Stimulated activated effector memory CD8-positive, alpha-beta T cell treated with anti-CD3 and anti-CD28 coated beads, Interleukin-12 subunit alpha, Interleukin-12 subunit beta, amount 100 ng/mL, for 72 hours (primary cell): ENCODE measurements at regions not wholly inside any gene's neighbourhood (a gene's known extent, or its start where the extent isn't known, plus 50 kb on each side); places are given as distances from the start of the nearest gene placed in this dataset.
"Not testable (repeated sequence)": the region's sequence is repeated elsewhere in the genome, so short reads cannot be mapped to it uniquely, and the experiment has no call there.

Experiments
- ATAC-seq: fragments of 150-1000 bp; cut with Tn5 transposase; 2 replicates; pipeline ENCODE4 v1.10.0; 2021
- DNase-seq, 2 donors: peaks; one replicate each; pipeline ENCODE4 v3.0.0; 2021 to 2022; ENCODE audit warnings: low spot score in 2 of 2
- H3K27ac Mint-ChIP-seq: one replicate; pipeline ENCODE4 v1.8.0; 2022; ENCODE audit warnings: mild to moderate bottlenecking, mixed read lengths
- H3K36me3 Mint-ChIP-seq: one replicate; pipeline ENCODE4 v1.8.0; 2022; ENCODE audit warnings: mild to moderate bottlenecking, mixed read lengths
- H3K4me1 Mint-ChIP-seq: one replicate; pipeline ENCODE4 v1.8.0; 2022; ENCODE audit warnings: mixed read lengths
- H3K4me3 Mint-ChIP-seq: one replicate; pipeline ENCODE4 v1.8.0; 2022; ENCODE audit warnings: mild to moderate bottlenecking, mixed read lengths
- H3K9me3 Mint-ChIP-seq: one replicate; pipeline ENCODE4 v1.8.0; 2022; ENCODE audit warnings: mixed read lengths

DNA sequence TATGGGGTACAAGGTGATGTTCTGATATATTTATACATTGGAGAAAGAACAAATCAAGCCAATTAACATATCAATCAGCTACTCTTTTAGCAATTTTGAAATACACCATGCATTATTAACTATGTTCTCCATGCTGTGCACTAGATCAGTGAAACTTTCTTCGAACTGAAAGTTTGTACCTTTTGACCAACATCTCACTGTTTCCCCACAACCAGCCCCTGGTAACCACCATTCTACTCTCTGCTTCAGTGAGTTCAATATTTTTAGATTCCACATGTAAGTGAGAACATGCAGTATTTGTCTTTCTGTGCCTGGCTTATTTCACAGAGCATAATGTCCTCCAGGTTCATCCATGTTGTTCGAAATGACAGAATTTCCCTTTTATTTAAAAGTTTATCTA lies 246.1 kb upstream of the VCX start:
- Mint-ChIP-seq H3K9me3 (no peaks in the 10 kb centered on the region), H3K4me1 (no peaks in the 10 kb centered on the region), H3K27ac (no peak overlapping the region), H3K4me3 (no peak overlapping the region), H3K36me3 (no peaks in the 10 kb centered on the region)
- ATAC-seq = no peak
- no peak for DNase-seq

GRCh38 chrX:7593370-7593769 lies 249.6 kb upstream of the VCX start:
- not testable (repeated sequence) for H3K9me3 Mint-ChIP-seq, H3K4me3 Mint-ChIP-seq, DNase-seq, ATAC-seq, H3K4me1 Mint-ChIP-seq, H3K36me3 Mint-ChIP-seq, H3K27ac Mint-ChIP-seq

DNA sequence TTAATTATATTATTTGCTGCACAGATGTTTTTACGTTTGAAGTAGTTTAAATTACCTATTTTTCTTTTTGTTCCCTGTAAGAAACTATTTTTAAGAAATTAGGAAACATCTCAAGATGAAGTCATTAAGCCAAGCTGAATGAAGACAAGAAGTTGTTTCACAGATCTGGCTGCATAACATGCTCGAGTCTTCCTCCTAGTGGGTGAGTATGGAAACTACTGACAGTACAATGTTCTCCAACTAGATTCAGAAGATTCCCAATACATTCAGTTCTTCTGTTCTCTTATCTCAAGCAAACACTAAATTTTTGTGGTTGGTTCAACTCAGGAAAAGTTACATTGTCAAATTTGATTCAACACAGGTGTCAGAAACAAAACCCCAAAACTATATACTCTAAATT lies 256.8 kb upstream of the VCX start:
- no peak for ATAC-seq
- Mint-ChIP-seq H3K27ac (no peak overlapping the region), H3K4me1 (no peaks in the 10 kb centered on the region), H3K9me3 (no peaks in the 10 kb centered on the region), H3K36me3 (no peaks in the 10 kb centered on the region), H3K4me3 (no peak overlapping the region)
- DNase-seq = no peak

- H3K36me3 Mint-ChIP-seq = no peaks in the 10 kb centered on the region
- no peak overlapping the region for H3K27ac Mint-ChIP-seq
- no peak for DNase-seq
- H3K4me1 Mint-ChIP-seq = no peaks in the 10 kb centered on the region
- no peak for ATAC-seq
- H3K4me3 Mint-ChIP-seq = no peak overlapping the region
- H3K9me3 Mint-ChIP-seq = peaks cover 7% of the 10 kb centered on the region
Measured at GRCh38 chrX:7582191-7582590, 260.8 kb upstream of the VCX start.

DNA sequence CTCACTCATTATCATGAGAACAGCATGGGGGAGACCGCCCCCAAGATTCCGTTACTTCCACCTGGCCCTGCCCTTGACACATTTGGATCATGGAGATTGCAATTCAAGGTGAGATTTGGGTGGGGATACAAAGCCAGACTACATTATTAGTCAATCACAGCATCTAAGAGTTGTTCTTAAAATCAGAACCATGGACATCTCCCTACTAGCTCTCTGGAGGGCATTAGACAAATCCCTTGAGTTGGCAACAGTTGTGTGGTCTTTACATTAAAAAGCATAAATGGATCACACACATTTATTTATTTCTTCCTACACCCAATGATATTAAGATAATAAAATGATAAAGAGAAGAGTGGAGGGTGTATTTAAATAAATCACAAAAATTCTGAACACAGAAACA lies 262.8 kb upstream of the VCX start:
- ATAC-seq = no peak
- H3K36me3 Mint-ChIP-seq = no peaks in the 10 kb centered on the region

GRCh38 chrX:7574325-7574724 lies 268.6 kb upstream of the VCX start:
- ATAC-seq = no peak
- Mint-ChIP-seq H3K4me1 (no peaks in the 10 kb centered on the region), H3K27ac (no peak overlapping the region), H3K4me3 (no peak overlapping the region), H3K36me3 (no peaks in the 10 kb centered on the region), H3K9me3 (peaks cover 3% of the 10 kb centered on the region)
- no peak for DNase-seq

More for the DNA sequence above, 262.8 kb upstream of the VCX start:
- no peaks in the 10 kb centered on the region for H3K4me1 Mint-ChIP-seq
- DNase-seq = no peak
- H3K9me3 Mint-ChIP-seq = peaks cover 7% of the 10 kb centered on the region
- no peak overlapping the region for H3K27ac Mint-ChIP-seq
- no peak overlapping the region for H3K4me3 Mint-ChIP-seq

DNA sequence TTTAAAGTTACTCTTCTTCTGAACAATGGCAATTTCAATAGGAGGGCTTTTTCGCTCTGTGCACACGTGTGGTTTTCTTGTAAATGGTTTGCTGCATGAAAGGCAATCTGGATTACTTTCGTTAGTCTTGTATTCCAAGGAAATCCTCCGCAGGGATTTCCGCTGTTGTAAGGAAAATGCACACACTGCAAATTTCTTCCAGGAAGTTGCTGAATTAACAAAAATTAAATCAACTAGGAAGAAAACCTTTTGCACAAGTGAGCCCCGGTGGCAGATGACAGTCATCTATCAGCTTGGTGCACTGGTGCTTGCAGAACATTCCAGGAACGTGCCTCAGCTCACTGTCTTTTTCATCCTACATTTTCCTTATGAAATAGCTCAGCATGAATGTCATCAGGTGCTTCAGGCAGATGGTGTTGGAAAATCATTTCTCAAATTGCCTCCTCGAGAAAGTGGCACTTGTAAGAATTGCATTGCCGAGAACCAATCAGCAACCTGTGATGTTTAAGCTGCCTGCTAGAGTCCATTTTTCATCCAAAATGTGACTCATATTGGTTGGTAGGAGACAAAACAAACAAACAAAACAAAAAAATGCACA lies 272.4 kb upstream of the VCX start:
- Mint-ChIP-seq H3K27ac (no peak overlapping the region), H3K9me3 (no peaks in the 10 kb centered on the region), H3K4me1 (no peaks in the 10 kb centered on the region), H3K36me3 (no peaks in the 10 kb centered on the region), H3K4me3 (no peak overlapping the region)
- ATAC-seq = no peak
- DNase-seq = no peak

- DNase-seq = no peak
- no peaks in the 10 kb centered on the region for H3K4me1 Mint-ChIP-seq
- no peak overlapping the region for H3K27ac Mint-ChIP-seq
- H3K9me3 Mint-ChIP-seq = no peaks in the 10 kb centered on the region
- H3K4me3 Mint-ChIP-seq = no peak overlapping the region
- H3K36me3 Mint-ChIP-seq = no peaks in the 10 kb centered on the region
- no peak for ATAC-seq
Measured at GRCh38 chrX:7568597-7568996, 274.4 kb upstream of the VCX start.

DNA sequence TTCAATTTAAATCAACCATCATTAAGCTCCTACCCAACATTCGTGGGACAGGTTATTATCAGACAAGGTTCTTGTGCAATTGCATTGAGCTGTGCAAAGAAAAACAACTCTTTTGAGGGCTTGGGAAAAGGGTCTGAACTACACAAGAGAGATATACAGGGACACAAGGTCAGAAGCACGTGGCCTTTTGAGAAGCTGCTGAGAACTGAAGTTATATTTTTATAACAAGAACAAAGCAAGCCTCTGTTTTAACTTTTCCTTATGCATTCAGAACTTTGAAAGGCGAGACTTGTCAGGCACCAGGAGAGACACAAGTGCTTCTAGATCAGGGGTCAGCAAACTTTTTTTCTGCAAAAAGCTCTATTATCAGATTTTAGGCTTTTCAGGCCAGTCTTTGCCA lies 274.8 kb upstream of the VCX start:
- H3K36me3 Mint-ChIP-seq = no peaks in the 10 kb centered on the region
- no peaks in the 10 kb centered on the region for H3K9me3 Mint-ChIP-seq
- no peak for DNase-seq
- H3K27ac Mint-ChIP-seq = no peak overlapping the region
- no peaks in the 10 kb centered on the region for H3K4me1 Mint-ChIP-seq
- ATAC-seq = no peak
- no peak overlapping the region for H3K4me3 Mint-ChIP-seq

DNA sequence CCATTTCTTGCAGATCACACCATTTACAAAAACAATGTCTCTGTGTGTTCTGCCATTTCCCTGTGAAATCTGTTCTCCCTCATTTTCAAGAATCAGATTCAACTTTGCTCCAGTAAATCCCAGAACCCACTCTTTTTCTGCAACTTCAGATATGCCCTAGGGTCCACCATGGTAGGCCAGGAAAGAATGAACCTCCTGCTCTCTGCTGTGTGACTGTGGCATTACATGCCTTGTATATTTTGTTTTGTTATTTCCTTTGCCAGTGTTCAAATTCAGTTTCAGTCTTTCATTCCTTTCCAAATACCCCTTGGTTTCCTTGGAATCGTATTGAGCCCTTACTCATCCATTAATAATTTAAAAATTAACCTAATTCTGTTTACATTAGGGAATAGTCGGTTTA lies 290.2 kb upstream of the VCX start:
- peaks cover 15% of the 10 kb centered on the region for H3K9me3 Mint-ChIP-seq
- DNase-seq (no peak), ATAC-seq (no peak)
- H3K27ac Mint-ChIP-seq = no peak overlapping the region
- no peaks in the 10 kb centered on the region for H3K36me3 Mint-ChIP-seq
- no peak overlapping the region for H3K4me3 Mint-ChIP-seq
- no peaks in the 10 kb centered on the region for H3K4me1 Mint-ChIP-seq

- Mint-ChIP-seq H3K9me3 (peaks cover 9% of the 10 kb centered on the region), H3K4me1 (no peaks in the 10 kb centered on the region), H3K27ac (no peak overlapping the region), H3K36me3 (no peaks in the 10 kb centered on the region), H3K4me3 (no peak overlapping the region)
- DNase-seq (no peak), ATAC-seq (no peak)
Measured at GRCh38 chrX:7546551-7547080, 296.4 kb upstream of the VCX start.

DNA sequence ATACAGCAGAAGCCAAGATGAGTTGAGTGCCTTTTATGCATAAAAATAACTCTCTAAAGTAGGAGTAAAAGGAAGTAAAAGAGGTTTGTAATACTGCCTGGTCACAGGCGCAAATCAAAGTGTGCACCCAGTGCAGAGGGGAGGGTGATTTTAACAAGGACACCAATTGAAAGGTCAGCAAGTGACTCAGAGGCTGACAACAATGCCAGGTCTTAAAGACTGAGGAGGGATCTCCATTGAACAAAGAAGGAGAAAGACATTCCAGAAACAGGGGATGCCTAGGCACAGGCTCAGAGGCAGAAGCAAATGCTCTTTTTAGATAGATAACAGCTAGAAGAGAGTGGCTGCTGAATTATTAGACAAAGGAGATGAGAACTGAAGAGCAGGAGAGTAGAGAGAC lies 297.4 kb upstream of the VCX start:
- H3K4me3 Mint-ChIP-seq = no peak overlapping the region

GRCh38 chrX:7542587-7543380 lies 300.2 kb upstream of the VCX start:
- Mint-ChIP-seq H3K4me3 (no peak overlapping the region), H3K4me1 (no peaks in the 10 kb centered on the region), H3K27ac (no peak overlapping the region), H3K36me3 (no peaks in the 10 kb centered on the region), H3K9me3 (peaks cover 12% of the 10 kb centered on the region)
- DNase-seq (no peak), ATAC-seq (no peak)

More for the DNA sequence above, 297.4 kb upstream of the VCX start:
- Mint-ChIP-seq H3K9me3 (peaks cover 9% of the 10 kb centered on the region), H3K27ac (no peak overlapping the region), H3K36me3 (no peaks in the 10 kb centered on the region), H3K4me1 (no peaks in the 10 kb centered on the region)
- no peak for DNase-seq
- no peak for ATAC-seq

DNA sequence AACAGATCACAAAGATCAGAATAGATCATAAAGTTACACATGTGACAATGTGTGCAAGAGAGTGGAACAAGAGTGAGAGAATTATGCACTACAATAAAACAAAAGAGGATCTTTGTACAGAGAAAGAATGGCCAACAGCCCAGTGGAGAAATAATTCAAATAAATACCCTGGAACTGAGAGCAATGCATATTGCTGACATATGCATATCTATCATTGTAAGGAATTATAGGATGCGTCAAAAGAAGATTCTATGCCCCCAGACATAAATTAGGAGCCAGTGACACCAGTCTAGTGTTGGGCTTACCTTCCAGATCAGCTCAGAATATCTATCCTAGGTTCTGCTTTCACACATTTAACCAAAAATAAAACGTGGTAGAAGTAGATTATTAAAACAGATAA lies 320.1 kb upstream of the VCX start:
- Mint-ChIP-seq H3K36me3 (no peaks in the 10 kb centered on the region), H3K4me3 (no peak overlapping the region), H3K4me1 (no peaks in the 10 kb centered on the region), H3K27ac (no peak overlapping the region), H3K9me3 (peaks cover 12% of the 10 kb centered on the region)
- DNase-seq = no peak
- no peak for ATAC-seq

GRCh38 chrX:7515681-7516413 lies 327.1 kb upstream of the VCX start:
- no peaks in the 10 kb centered on the region for H3K36me3 Mint-ChIP-seq
- peaks cover 9% of the 10 kb centered on the region for H3K9me3 Mint-ChIP-seq
- DNase-seq (no peak), ATAC-seq (no peak)
- H3K4me1 Mint-ChIP-seq = no peaks in the 10 kb centered on the region
- H3K27ac Mint-ChIP-seq = no peak overlapping the region
- H3K4me3 Mint-ChIP-seq = no peak overlapping the region
